B cell (primary cell): ENCODE measurements at regions not wholly inside any gene's neighbourhood (a gene's known extent, or its start where the extent isn't known, plus 50 kb on each side); places are given as distances from the start of the nearest gene placed in this dataset.

Experiments
- ATAC-seq: fragments of 200-7000 bp; cut with Tn5 transposase; one replicate; pipeline ENCODE4 v1.10.0; 2021; ENCODE audit warnings: low read depth, mild to moderate bottlenecking, moderate number of reproducible peaks, moderate library complexity
- CTCF ChIA-PET: fragments of 350-600 bp; sonication (Branson Sonifier 250); formaldehyde crosslinking; loops from one replicate; lab custom pipeline; 2021; ENCODE audit warnings: antibody characterized with exemption, inconsistent platforms; lab: Charles Lee
- POLR2A ChIA-PET: fragments of 350-600 bp; sonication (Branson Sonifier 250); formaldehyde crosslinking; loops from one replicate; lab custom pipeline; 2021; ENCODE audit warnings: antibody characterized with exemption; lab: Charles Lee
- DNase-seq: peaks from one replicate; pipeline ENCODE4 v3.0.0; 2013
- H2AFZ ChIP-seq: 2 replicates; pipeline ENCODE4 v1.6.1; 2012; ENCODE audit warnings: mild to moderate bottlenecking, low read depth, low read length; ENCODE audit not compliant: insufficient read depth, poor library complexity, severe bottlenecking
- H3K27ac ChIP-seq, 2 donors: 1 replicate in 1 of 2; 2 replicates in 1 of 2; pipeline ENCODE4 v1.5.1; 2012 to 2013; ENCODE audit warnings: low read length in 2 of 2, mild to moderate bottlenecking in 2 of 2, moderate library complexity in 1 of 2
- H3K27me3 ChIP-seq, 4 experiments: fragments of 200-600 bp in 1 of 4; sonication (generic) in 1 of 4; replicated peaks in 1 of 4; 1 replicate in 2 of 4; 2 replicates in 2 of 4; pipeline versions ENCODE4 v1.6.1 to v1.7.0; 2013 to 2016; ENCODE audit warnings: low read length in 3 of 4, mild to moderate bottlenecking in 2 of 4, mixed read lengths in 1 of 4, moderate library complexity in 1 of 4; ENCODE audit not compliant: insufficient read depth in 4 of 4, control insufficient read depth in 3 of 4; ENCODE audit errors: control extremely low read depth in 1 of 4
- H3K36me3 ChIP-seq, 2 experiments: replicated peaks in 1 of 2; 1 replicate in 1 of 2; 2 replicates in 1 of 2; pipeline versions ENCODE4 v1.6.1 to v1.7.1; 2013; ENCODE audit warnings: low read length in 1 of 2; ENCODE audit not compliant: insufficient read depth in 2 of 2, control insufficient read depth in 1 of 2; ENCODE audit errors: control extremely low read depth in 1 of 2, extremely low read depth in 1 of 2
- H3K4me1 ChIP-seq, 2 donors: fragments of 200-600 bp in 1 of 2; sonication (generic) in 1 of 2; 1 replicate in 1 of 2; 2 replicates in 1 of 2; pipeline versions ENCODE4 v1.5.1 to v1.6.1; 2013 to 2017; ENCODE audit warnings: low read length in 2 of 2; ENCODE audit not compliant: control insufficient read depth in 2 of 2, insufficient read depth in 2 of 2
- H3K4me2 ChIP-seq: replicated peaks from 2 replicates; pipeline ENCODE3; 2012; ENCODE audit warnings: mild to moderate bottlenecking, low read depth, low read length; ENCODE audit not compliant: poor library complexity, severe bottlenecking
- H3K4me3 ChIP-seq, 5 experiments: fragments of 200-600 bp in 1 of 5; sonication (generic) in 1 of 5; 1 replicate in 3 of 5; 2 replicates in 2 of 5; pipeline versions ENCODE4 v1.5.1 to v1.7.0; 2011 to 2016; ENCODE audit warnings: low read length in 4 of 5, mild to moderate bottlenecking in 4 of 5, low read depth in 2 of 5, control low read depth in 1 of 5, moderate library complexity in 1 of 5; ENCODE audit not compliant: insufficient read depth in 1 of 5; ENCODE audit errors: control extremely low read depth in 1 of 5, extremely low read depth in 1 of 5
- H3K79me2 ChIP-seq: fragments of 200-600 bp; sonication (generic); one replicate; pipeline ENCODE4 v1.6.0; 2016; ENCODE audit warnings: low read length; ENCODE audit not compliant: control insufficient read depth, insufficient read depth
- H3K9ac ChIP-seq: fragments of 200-600 bp; sonication (generic); 2 replicates; pipeline ENCODE4 v1.6.1; 2017; ENCODE audit warnings: mild to moderate bottlenecking, low read length, moderate library complexity
- H3K9me3 ChIP-seq, 3 donors: one replicate each; pipeline versions ENCODE4 v1.6.1 to v1.7.1; 2013; ENCODE audit warnings: low read length in 2 of 3; ENCODE audit not compliant: control insufficient read depth in 2 of 3, insufficient read depth in 1 of 3; ENCODE audit errors: control extremely low read depth in 1 of 3
- H4K20me1 ChIP-seq: 2 replicates; pipeline ENCODE4 v1.6.0; 2012; ENCODE audit warnings: mild to moderate bottlenecking, low read length; ENCODE audit not compliant: insufficient read depth, control insufficient read depth, poor library complexity, severe bottlenecking
- H3K27ac Mint-ChIP-seq: one replicate; pipeline ENCODE4 v1.8.0; 2021; ENCODE audit warnings: mixed read lengths
- H3K27me3 Mint-ChIP-seq: one replicate; pipeline ENCODE4 v1.8.0; 2021; ENCODE audit warnings: mixed read lengths
- H3K4me1 Mint-ChIP-seq: one replicate; pipeline ENCODE4 v1.8.0; 2021; ENCODE audit warnings: mixed read lengths
- H3K4me3 Mint-ChIP-seq: one replicate; pipeline ENCODE4 v1.8.0; 2021; ENCODE audit warnings: mixed read lengths
- H3K9me3 Mint-ChIP-seq: one replicate; pipeline ENCODE4 v1.8.0; 2022; ENCODE audit warnings: mixed read lengths; ENCODE audit not compliant: insufficient read depth
- EZH2 ChIP-seq: IDR thresholded peaks from 2 replicates; pipeline ENCODE4 v1.6.1; 2012; ENCODE audit warnings: borderline replicate concordance, low read depth, mild to moderate bottlenecking, moderate library complexity, low read length; ENCODE audit not compliant: insufficient read depth, poor library complexity, severe bottlenecking
- WGBS: methylation state at CpG from one replicate; pipeline ENCODE4 v1.1.5; 2013; ENCODE audit warnings: missing lambda C conversion rate; ENCODE audit not compliant: insufficient coverage; 5-methylcytosine and 5-hydroxymethylcytosine counted together
- intact Hi-C: fragments of 100-400 bp; cut with micrococcal nuclease; formaldehyde crosslinking; loops from one replicate; pipeline ENCODE4 v1.10.0; 2022
- TF ChIP-seq, protein P1 (sequence below): fragments of 200-600 bp; IDR thresholded peaks from one replicate; pipeline ENCODE4 v1.8.0; 2022; ENCODE audit warnings: antibody characterized with exemption, mild to moderate bottlenecking

DNA sequence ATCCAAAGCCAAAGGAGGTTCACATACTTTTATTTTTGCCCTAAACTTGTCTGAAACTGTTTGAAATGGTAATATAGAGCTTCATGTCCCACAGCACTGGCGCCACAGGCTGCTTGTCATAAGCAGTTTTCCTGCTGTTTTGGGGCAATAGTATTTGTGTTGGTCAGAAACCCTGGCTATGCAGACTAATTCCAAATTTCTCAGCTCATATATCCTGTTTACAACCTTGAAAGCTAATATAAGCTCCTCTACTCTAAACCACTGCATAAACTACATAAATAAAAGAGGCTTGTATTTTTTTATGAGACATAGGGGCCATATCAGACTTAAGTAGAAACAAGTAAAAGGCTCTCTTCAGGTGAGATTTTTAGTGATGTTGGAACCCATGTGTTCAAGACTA, 736.8 kb upstream of the ID2 start:
- ATAC-seq (no peak), DNase-seq (no peak)
- H3K27me3 Mint-ChIP-seq = peaks cover 2% of the 10 kb centered on the region
- H3K9me3 Mint-ChIP-seq = no peaks in the 10 kb centered on the region
- H3K27ac ChIP-seq = no peak overlapping the region
- POLR2A ChIA-PET = no interaction called here
- H3K4me3 ChIP-seq = no peak overlapping the region
- no peaks in the 10 kb centered on the region for H3K4me1 ChIP-seq
- intact Hi-C loops = no loop called here
- no peaks in the 10 kb centered on the region for H4K20me1 ChIP-seq
- no peaks in the 10 kb centered on the region for H3K36me3 ChIP-seq
- H2AFZ ChIP-seq = no peak overlapping the region
- TF ChIP-seq EZH2 = no peak
- TF ChIP-seq, protein P1, sequence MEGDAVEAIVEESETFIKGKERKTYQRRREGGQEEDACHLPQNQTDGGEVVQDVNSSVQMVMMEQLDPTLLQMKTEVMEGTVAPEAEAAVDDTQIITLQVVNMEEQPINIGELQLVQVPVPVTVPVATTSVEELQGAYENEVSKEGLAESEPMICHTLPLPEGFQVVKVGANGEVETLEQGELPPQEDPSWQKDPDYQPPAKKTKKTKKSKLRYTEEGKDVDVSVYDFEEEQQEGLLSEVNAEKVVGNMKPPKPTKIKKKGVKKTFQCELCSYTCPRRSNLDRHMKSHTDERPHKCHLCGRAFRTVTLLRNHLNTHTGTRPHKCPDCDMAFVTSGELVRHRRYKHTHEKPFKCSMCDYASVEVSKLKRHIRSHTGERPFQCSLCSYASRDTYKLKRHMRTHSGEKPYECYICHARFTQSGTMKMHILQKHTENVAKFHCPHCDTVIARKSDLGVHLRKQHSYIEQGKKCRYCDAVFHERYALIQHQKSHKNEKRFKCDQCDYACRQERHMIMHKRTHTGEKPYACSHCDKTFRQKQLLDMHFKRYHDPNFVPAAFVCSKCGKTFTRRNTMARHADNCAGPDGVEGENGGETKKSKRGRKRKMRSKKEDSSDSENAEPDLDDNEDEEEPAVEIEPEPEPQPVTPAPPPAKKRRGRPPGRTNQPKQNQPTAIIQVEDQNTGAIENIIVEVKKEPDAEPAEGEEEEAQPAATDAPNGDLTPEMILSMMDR = no peak
- H3K27me3 ChIP-seq = no peaks in the 10 kb centered on the region
- CTCF ChIA-PET = no interaction called here
- H3K79me2 ChIP-seq = no peaks in the 10 kb centered on the region
- H3K9ac ChIP-seq = no peak overlapping the region
- H3K4me2 ChIP-seq = no peak overlapping the region
- H3K4me1 Mint-ChIP-seq = no peaks in the 10 kb centered on the region
- 100% methylated on average over 1 of the region's 1 CpG for WGBS
- H3K4me3 Mint-ChIP-seq = no peak overlapping the region
- H3K9me3 ChIP-seq = no peaks in the 10 kb centered on the region
- no peak overlapping the region for H3K27ac Mint-ChIP-seq

DNA sequence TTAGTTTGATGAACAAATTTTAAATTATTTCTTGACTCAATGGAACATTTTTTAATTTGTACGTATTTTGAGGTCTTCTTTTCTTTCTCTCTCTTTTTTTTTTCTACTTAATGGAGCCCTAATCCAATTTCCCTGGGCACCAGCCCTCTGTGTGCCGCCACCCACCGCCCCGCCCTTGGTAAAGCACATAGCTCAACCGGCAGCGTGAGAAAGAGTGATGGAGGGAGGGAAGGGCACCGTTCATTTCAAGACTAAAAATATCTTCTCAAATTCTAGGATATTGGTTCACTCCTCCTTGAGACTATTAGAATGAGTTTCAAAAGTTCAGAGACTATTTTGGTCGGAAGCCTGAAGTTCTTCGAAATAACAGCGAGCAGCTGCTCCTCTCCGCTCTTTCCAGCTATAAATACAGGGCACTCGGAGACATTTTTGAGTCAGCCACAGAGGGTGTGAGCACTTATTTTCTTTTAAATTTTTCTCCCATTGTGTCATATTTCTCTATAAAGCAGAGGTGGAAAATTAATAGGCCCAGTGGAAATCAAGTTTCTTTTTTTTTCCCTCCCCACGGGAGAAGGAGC, 731.7 kb upstream of the ID2 start:
- Histone ChIP-seq H3K4me3 (no peak overlapping the region), H4K20me1 (no peaks in the 10 kb centered on the region), H3K4me2 (no peak overlapping the region), H3K9ac (no peak overlapping the region), H3K4me1 (no peaks in the 10 kb centered on the region), H3K9me3 (peaks cover 0 to 6% (median 0%) of the 10 kb centered on the region in 3 donors), H3K79me2 (no peaks in the 10 kb centered on the region), H3K27me3 (no peaks in the 10 kb centered on the region), H2AFZ (no peak overlapping the region), H3K36me3 (no peaks in the 10 kb centered on the region), H3K27ac (no peak overlapping the region)
- ATAC-seq (no peak), DNase-seq (no peak)
- ChIA-PET CTCF (no interaction called here), POLR2A (no interaction called here)
- TF ChIP-seq, protein P1 = no peak
- no peak for TF ChIP-seq EZH2
- no peak overlapping the region for H3K27ac Mint-ChIP-seq
- peaks cover 7% of the 10 kb centered on the region for H3K27me3 Mint-ChIP-seq
- intact Hi-C loops = no loop called here
- H3K4me3 Mint-ChIP-seq = no peak overlapping the region
- WGBS = no CpG with 5 or more reads among the region's 13 CpGs
- no peaks in the 10 kb centered on the region for H3K9me3 Mint-ChIP-seq
- H3K4me1 Mint-ChIP-seq = no peaks in the 10 kb centered on the region
